GM06990 (cell line): ENCODE measurements at regions not wholly inside any gene's neighbourhood (a gene's known extent, or its start where the extent isn't known, plus 50 kb on each side); places are given as distances from the start of the nearest gene placed in this dataset.

Source experiments
- DNase-seq: peaks from one replicate; pipeline ENCODE4 v3.0.0-alpha.2; 2011; ENCODE audit not compliant: insufficient read length; ENCODE audit errors: extremely low read depth
- H3K27me3 ChIP-seq: replicated peaks from 2 replicates; pipeline ENCODE4 v1.6.0; 2011; ENCODE audit warnings: low read length; ENCODE audit not compliant: control insufficient read depth, insufficient read depth
- H3K36me3 ChIP-seq: 2 replicates; pipeline ENCODE4 v1.5.1; 2011; ENCODE audit warnings: low read length; ENCODE audit not compliant: control insufficient read depth, insufficient read depth
- H3K4me3 ChIP-seq: replicated peaks from 2 replicates; pipeline ENCODE4 v1.5.1; 2011; ENCODE audit warnings: low read depth, mild to moderate bottlenecking, control low read depth, low read length
- TF ChIP-seq, protein P1 (sequence below): IDR thresholded peaks from 2 replicates; pipeline ENCODE4 v1.5.1; 2011; ENCODE audit warnings: low read length, control low read depth, mild to moderate bottlenecking, inconsistent platforms; ENCODE audit not compliant: insufficient read depth, poor library complexity, severe bottlenecking

- TF ChIP-seq, protein P1, sequence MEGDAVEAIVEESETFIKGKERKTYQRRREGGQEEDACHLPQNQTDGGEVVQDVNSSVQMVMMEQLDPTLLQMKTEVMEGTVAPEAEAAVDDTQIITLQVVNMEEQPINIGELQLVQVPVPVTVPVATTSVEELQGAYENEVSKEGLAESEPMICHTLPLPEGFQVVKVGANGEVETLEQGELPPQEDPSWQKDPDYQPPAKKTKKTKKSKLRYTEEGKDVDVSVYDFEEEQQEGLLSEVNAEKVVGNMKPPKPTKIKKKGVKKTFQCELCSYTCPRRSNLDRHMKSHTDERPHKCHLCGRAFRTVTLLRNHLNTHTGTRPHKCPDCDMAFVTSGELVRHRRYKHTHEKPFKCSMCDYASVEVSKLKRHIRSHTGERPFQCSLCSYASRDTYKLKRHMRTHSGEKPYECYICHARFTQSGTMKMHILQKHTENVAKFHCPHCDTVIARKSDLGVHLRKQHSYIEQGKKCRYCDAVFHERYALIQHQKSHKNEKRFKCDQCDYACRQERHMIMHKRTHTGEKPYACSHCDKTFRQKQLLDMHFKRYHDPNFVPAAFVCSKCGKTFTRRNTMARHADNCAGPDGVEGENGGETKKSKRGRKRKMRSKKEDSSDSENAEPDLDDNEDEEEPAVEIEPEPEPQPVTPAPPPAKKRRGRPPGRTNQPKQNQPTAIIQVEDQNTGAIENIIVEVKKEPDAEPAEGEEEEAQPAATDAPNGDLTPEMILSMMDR = no peak
- no peak for DNase-seq
- no peak overlapping the region for H3K4me3 ChIP-seq
These were observed 64.6 kb upstream of the ESX1 start for GRCh38 chrX:104319346-104319745.

DNA sequence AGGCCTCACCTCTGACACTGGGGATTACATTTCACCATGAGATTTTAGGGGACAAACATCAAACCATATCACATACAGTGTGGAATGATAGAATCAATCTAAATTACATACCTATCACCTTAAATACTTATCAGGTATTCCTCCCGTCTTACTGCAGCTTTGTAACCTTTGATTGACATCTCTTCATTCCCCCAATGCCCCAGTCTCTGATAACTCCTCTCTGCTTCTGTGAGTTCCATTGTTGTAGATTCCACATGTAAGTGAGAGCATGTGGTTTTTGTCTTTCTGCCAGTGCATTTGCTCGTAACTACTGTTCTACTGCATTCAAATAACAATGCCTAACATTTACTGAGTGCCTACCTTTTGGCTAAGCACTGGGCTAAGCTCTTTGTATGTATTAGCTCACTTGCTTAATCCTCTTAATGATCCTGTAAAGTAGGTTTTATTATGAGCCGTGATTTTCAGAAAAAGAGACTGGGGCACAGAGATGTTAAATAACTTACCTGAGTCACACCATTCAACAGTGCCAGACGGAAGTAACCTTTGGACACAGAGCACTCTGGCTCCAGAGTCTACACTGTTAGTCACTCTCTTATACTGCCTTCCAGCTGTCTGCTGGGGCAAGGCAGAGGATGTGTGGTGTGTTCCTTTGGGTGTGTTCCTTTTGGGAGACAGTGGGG is 63.7 kb upstream of the ESX1 start:
- no peaks in the 10 kb centered on the region; the same call in 1 of the 2 replicates for H3K27me3 ChIP-seq
- no peaks in the 10 kb centered on the region for H3K36me3 ChIP-seq
- no peak overlapping the region for H3K4me3 ChIP-seq
- DNase-seq = no peak
- TF ChIP-seq, protein P1 = no peak

More at GRCh38 chrX:104319346-104319745, 64.6 kb upstream of the ESX1 start:
- H3K36me3 ChIP-seq = no peaks in the 10 kb centered on the region
- H3K27me3 ChIP-seq = no peaks in the 10 kb centered on the region; the same call in 1 of the 2 replicates

GRCh38 chrX:104316739-104317138 is 62.0 kb upstream of the ESX1 start:
- Histone ChIP-seq H3K36me3 (no peaks in the 10 kb centered on the region), H3K27me3 (no peaks in the 10 kb centered on the region; the same call in 1 of the 2 replicates), H3K4me3 (no peak overlapping the region)
- DNase-seq = no peak
- TF ChIP-seq, protein P1 = no peak

GRCh38 chrX:104315555-104315954 is 60.8 kb upstream of the ESX1 start:
- DNase-seq = no peak
- H3K36me3 ChIP-seq = no peaks in the 10 kb centered on the region
- no peak overlapping the region for H3K4me3 ChIP-seq
- TF ChIP-seq, protein P1 = no peak
- H3K27me3 ChIP-seq = no peaks in the 10 kb centered on the region; the same call in 1 of the 2 replicates

DNA sequence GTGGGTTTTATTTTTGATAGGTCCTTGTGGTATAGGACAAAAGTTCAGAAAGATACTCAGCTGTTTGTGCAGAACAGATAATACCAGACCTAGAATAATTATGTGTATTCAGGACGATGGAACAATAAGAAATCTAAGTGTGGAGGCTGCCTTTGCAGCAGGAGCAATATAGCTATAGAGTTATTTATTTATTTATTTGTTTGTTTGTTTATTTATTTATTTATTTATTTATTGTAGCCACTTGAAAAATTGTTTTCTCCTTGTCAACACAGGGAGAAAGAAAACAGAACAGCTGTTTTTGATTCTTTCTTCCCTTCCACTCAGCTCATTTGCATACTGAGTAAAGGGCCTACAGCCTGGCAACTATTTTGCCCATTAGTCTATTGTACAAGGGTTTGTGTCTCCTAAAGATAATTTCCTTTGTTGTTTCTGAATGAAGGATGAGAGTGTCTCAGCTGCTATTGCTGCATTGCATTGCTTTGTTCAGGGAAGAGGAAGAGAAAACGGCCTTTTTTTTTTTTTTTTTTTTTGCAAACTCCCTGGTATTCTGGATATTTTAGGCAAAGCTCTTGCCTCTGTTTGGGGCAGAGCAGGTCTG is 56.0 kb upstream of the ESX1 start:
- Histone ChIP-seq H3K27me3 (no peaks in the 10 kb centered on the region; the same call in 1 of the 2 replicates), H3K36me3 (no peaks in the 10 kb centered on the region), H3K4me3 (no peak overlapping the region)
- no peak for DNase-seq
- TF ChIP-seq, protein P1 = no peak

- TF ChIP-seq, protein P1 = peak; percentile 5
- Histone ChIP-seq H3K4me3 (no peak overlapping the region), H3K36me3 (no peaks in the 10 kb centered on the region), H3K27me3 (no peaks in the 10 kb centered on the region; the same call in 1 of the 2 replicates)
- no peak for DNase-seq
These were observed 55.4 kb upstream of the ESX1 start for GRCh38 chrX:104310090-104310489.
